H1 (cell line): ENCODE measurements at regions not wholly inside any gene's neighbourhood (a gene's known extent, or its start where the extent isn't known, plus 50 kb on each side); places are given as distances from the start of the nearest gene placed in this dataset.
A peak's percentile ranks its signal among the peaks of the same experiment; 100 is the strongest.

Experiments used
- CTCF ChIA-PET: fragments of 300-600 bp; sonication (Branson Sonifier 250); formaldehyde crosslinking; loops from one replicate; lab custom pipeline; 2021; ENCODE audit not compliant: partially characterized antibody; lab: Charles Lee
- POLR2A ChIA-PET: fragments of 300-600 bp; sonication (Branson Sonifier 250); formaldehyde crosslinking; loops from one replicate; lab custom pipeline; 2021; ENCODE audit warnings: inconsistent platforms; ENCODE audit not compliant: partially characterized antibody; lab: Charles Lee
- DNase-seq, 2 experiments: peaks; one replicate each; pipeline versions ENCODE4 v3.0.0 to v3.0.0-alpha.2; 2010 to 2022; ENCODE audit warnings: low spot score in 2 of 2, low read depth in 1 of 2, mixed read lengths in 1 of 2
- FAIRE-seq: peaks from 2 replicates; lab custom pipeline; 2011; peaks lifted over from hg19 to GRCh38; lab: Jason Lieb, UNC
- H2AFZ ChIP-seq: 2 replicates; pipeline ENCODE4 v1.8.1; 2012; ENCODE audit warnings: low read length, inconsistent platforms
- H2AK5ac ChIP-seq: 2 replicates; pipeline ENCODE4 v1.6.1; 2013; ENCODE audit warnings: low read depth, low read length
- H2BK120ac ChIP-seq: replicated peaks from 2 replicates; pipeline ENCODE3; 2013; ENCODE audit warnings: low read depth, low read length, inconsistent platforms
- H2BK12ac ChIP-seq: 2 replicates; pipeline ENCODE4 v1.6.1; 2013; ENCODE audit warnings: low read depth, low read length
- H2BK15ac ChIP-seq: 2 replicates; pipeline ENCODE4 v1.6.1; 2013; ENCODE audit warnings: low read length
- H2BK20ac ChIP-seq: 2 replicates; pipeline ENCODE4 v1.6.1; 2013; ENCODE audit warnings: low read length
- H2BK5ac ChIP-seq: 2 replicates; pipeline ENCODE4 v1.6.1; 2013; ENCODE audit warnings: low read depth, low read length
- H3K14ac ChIP-seq: 2 replicates; pipeline ENCODE4 v1.6.1; 2013; ENCODE audit warnings: inconsistent platforms; ENCODE audit not compliant: insufficient read length
- H3K18ac ChIP-seq: 2 replicates; pipeline ENCODE4 v1.6.1; 2013; ENCODE audit warnings: low read length; ENCODE audit errors: extremely low read depth
- H3K23ac ChIP-seq: 2 replicates; pipeline ENCODE4 v1.6.1; 2013; ENCODE audit warnings: inconsistent platforms; ENCODE audit not compliant: insufficient read length
- H3K23me2 ChIP-seq: 2 replicates; pipeline ENCODE4 v1.6.1; 2013; ENCODE audit warnings: low read depth, low read length
- H3K27ac ChIP-seq: 2 replicates; pipeline ENCODE4 v1.6.1; 2011; ENCODE audit warnings: low read depth, low read length, inconsistent platforms
- H3K27me3 ChIP-seq, 4 experiments: replicated peaks in 1 of 4; 1 replicate in 1 of 4; 2 replicates in 3 of 4; pipeline versions ENCODE4 v1.6.1 to v1.8.1; 2011 to 2013; ENCODE audit warnings: low read length in 3 of 4, mild to moderate bottlenecking in 3 of 4, inconsistent platforms in 2 of 4, mixed read lengths in 2 of 4, moderate library complexity in 1 of 4; ENCODE audit not compliant: control insufficient read depth in 3 of 4, insufficient read depth in 3 of 4; ENCODE audit errors: extremely low read depth in 1 of 4
- H3K36me3 ChIP-seq, 4 experiments: 2 replicates each; pipeline versions ENCODE4 v1.6.1 to v1.8.1; 2011 to 2013; ENCODE audit warnings: mild to moderate bottlenecking in 4 of 4, low read length in 3 of 4, moderate library complexity in 2 of 4, control low read depth in 1 of 4, inconsistent platforms in 1 of 4; ENCODE audit not compliant: insufficient read depth in 4 of 4, control insufficient read depth in 2 of 4
- H3K4ac ChIP-seq: replicated peaks from 2 replicates; pipeline ENCODE3; 2013; ENCODE audit warnings: low read length, low read depth, mixed read lengths, inconsistent platforms; ENCODE audit not compliant: insufficient read length
- H3K4me1 ChIP-seq, 4 experiments: replicated peaks in 1 of 4; 1 replicate in 1 of 4; 2 replicates in 3 of 4; pipeline versions ENCODE4 v1.6.1 to v1.8.1; 2011 to 2013; ENCODE audit warnings: low read length in 3 of 4, inconsistent platforms in 2 of 4, mixed read lengths in 1 of 4; ENCODE audit not compliant: insufficient read depth in 4 of 4, control insufficient read depth in 3 of 4
- H3K4me2 ChIP-seq, 2 experiments: 2 replicates each; pipeline versions ENCODE4 v1.6.1 to v1.8.1; 2011 to 2013; ENCODE audit warnings: low read depth in 2 of 2, low read length in 2 of 2, control low read depth in 1 of 2, inconsistent platforms in 1 of 2, mild to moderate bottlenecking in 1 of 2; ENCODE audit not compliant: insufficient read depth in 1 of 2
- H3K4me3 ChIP-seq, 4 experiments: fragments of 200-600, 300-600 bp in 1 of 4; sonication (generic), shearing (Covaris generic), sonication (Bioruptor Twin) in 1 of 4; 2 replicates each; pipeline versions ENCODE4 v1.5.1 to v1.8.1; 2011 to 2016; ENCODE audit warnings: low read length in 4 of 4, low read depth in 3 of 4, control low read depth in 2 of 4, inconsistent platforms in 2 of 4, mild to moderate bottlenecking in 2 of 4, mixed read lengths in 1 of 4, moderate library complexity in 1 of 4; ENCODE audit not compliant: insufficient read depth in 2 of 4; ENCODE audit errors: extremely low read depth in 1 of 4
- H3K56ac ChIP-seq: replicated peaks from 2 replicates; pipeline ENCODE3; 2013; ENCODE audit warnings: low read depth, mild to moderate bottlenecking, mixed read lengths, low read length, inconsistent platforms; ENCODE audit not compliant: insufficient read length
- H3K79me1 ChIP-seq: 2 replicates; pipeline ENCODE4 v1.6.1; 2013; ENCODE audit warnings: low read depth, low read length, control low read depth
- H3K79me2 ChIP-seq, 2 experiments: 2 replicates each; pipeline versions ENCODE4 v1.6.1 to v1.8.1; 2012 to 2013; ENCODE audit warnings: low read length in 2 of 2, mild to moderate bottlenecking in 2 of 2, inconsistent platforms in 1 of 2; ENCODE audit not compliant: insufficient read depth in 2 of 2, control insufficient read depth in 1 of 2
- H3K9ac ChIP-seq, 4 experiments: replicated peaks in 1 of 4; 1 replicate in 1 of 4; 2 replicates in 3 of 4; pipeline versions ENCODE4 v1.6.1 to v1.8.1; 2011 to 2013; ENCODE audit warnings: low read depth in 3 of 4, low read length in 3 of 4, control low read depth in 2 of 4, mild to moderate bottlenecking in 2 of 4, moderate library complexity in 2 of 4, inconsistent platforms in 1 of 4; ENCODE audit errors: extremely low read depth in 1 of 4
- H3K9me3 ChIP-seq, 2 experiments: 2 replicates each; pipeline versions ENCODE4 v1.6.1 to v1.8.1; 2012 to 2013; ENCODE audit warnings: mild to moderate bottlenecking in 2 of 2, moderate library complexity in 2 of 2, control low read depth in 1 of 2, inconsistent platforms in 1 of 2, low read depth in 1 of 2, low read length in 1 of 2, mixed read lengths in 1 of 2; ENCODE audit not compliant: insufficient read depth in 2 of 2
- H4K20me1 ChIP-seq, 2 experiments: replicated peaks in 1 of 2; 2 replicates each; pipeline versions ENCODE3 to v1.8.1; 2011 to 2013; ENCODE audit warnings: inconsistent platforms in 2 of 2, low read length in 2 of 2, mild to moderate bottlenecking in 1 of 2; ENCODE audit not compliant: insufficient read depth in 2 of 2, control insufficient read depth in 1 of 2
- H4K5ac ChIP-seq: 2 replicates; pipeline ENCODE4 v1.6.1; 2013; ENCODE audit warnings: low read length, low read depth, mixed read lengths, inconsistent platforms; ENCODE audit not compliant: insufficient read length
- H4K8ac ChIP-seq: 2 replicates; pipeline ENCODE4 v1.8.0; 2013; ENCODE audit warnings: mild to moderate bottlenecking, moderate library complexity, low read length, inconsistent platforms; ENCODE audit not compliant: insufficient read depth; ENCODE audit errors: extremely low read depth
- H4K91ac ChIP-seq: replicated peaks from 2 replicates; pipeline ENCODE3; 2013; ENCODE audit warnings: low read length, mixed read lengths, inconsistent platforms; ENCODE audit not compliant: insufficient read length
- CHD1 ChIP-seq: IDR thresholded peaks from 2 replicates; pipeline ENCODE4 v1.6.1; 2012; ENCODE audit warnings: low read depth, low read length, improper control_type of control experiment
- CTBP2 ChIP-seq: IDR thresholded peaks from 2 replicates; pipeline ENCODE4 v1.7.0; 2011; ENCODE audit warnings: borderline replicate concordance, mild to moderate bottlenecking, moderate library complexity, mixed read lengths, low read length; ENCODE audit not compliant: insufficient read depth, insufficient read length
- CTCF ChIP-seq, 3 experiments: IDR thresholded peaks; 1 replicate in 2 of 3; 2 replicates in 1 of 3; pipeline versions ENCODE4 v1.5.1 to v1.6.1; 2011; ENCODE audit warnings: low read length in 3 of 3, mild to moderate bottlenecking in 3 of 3, inconsistent platforms in 2 of 3, low read depth in 1 of 3, moderate library complexity in 1 of 3; ENCODE audit not compliant: insufficient read depth in 1 of 3; ENCODE audit errors: control extremely low read depth in 1 of 3
- FOSL1 ChIP-seq: IDR thresholded peaks from 2 replicates; pipeline ENCODE4 v1.6.1; 2011; ENCODE audit warnings: mild to moderate bottlenecking, low read depth, low read length, moderate library complexity; ENCODE audit not compliant: insufficient read depth
- GTF2F1 ChIP-seq: IDR thresholded peaks from 2 replicates; pipeline ENCODE4 v1.6.1; 2012; ENCODE audit warnings: low read depth, low read length, improper control_type of control experiment, borderline replicate concordance
- HDAC2 ChIP-seq, 2 experiments: fragments of 300-600 bp in 1 of 2; sonication (generic) in 1 of 2; IDR thresholded peaks; 2 replicates each; pipeline ENCODE4 v1.6.1; 2011 to 2012; ENCODE audit warnings: low read depth in 2 of 2, low read length in 2 of 2, mild to moderate bottlenecking in 2 of 2, moderate library complexity in 2 of 2, borderline replicate concordance in 1 of 2, inconsistent platforms in 1 of 2
- PHF8 ChIP-seq: fragments of 200-600 bp; sonication (generic); conservative IDR thresholded peaks from 2 replicates; pipeline ENCODE4 v1.7.1; 2012; ENCODE audit warnings: low read depth, mild to moderate bottlenecking, inconsistent platforms, low read length, moderate library complexity
- RBBP5 ChIP-seq: IDR thresholded peaks from 2 replicates; pipeline ENCODE4 v1.7.1; 2012; ENCODE audit warnings: low read depth, mild to moderate bottlenecking, inconsistent platforms, low read length, moderate library complexity, borderline replicate concordance
- SIN3A ChIP-seq, 2 experiments: IDR thresholded peaks in 1 of 2; conservative IDR thresholded peaks in 1 of 2; 2 replicates each; pipeline ENCODE4 v1.6.1; 2011 to 2012; ENCODE audit warnings: low read length in 2 of 2, improper control_type of control experiment in 1 of 2, low read depth in 1 of 2, mild to moderate bottlenecking in 1 of 2
- ZNF274 ChIP-seq: IDR thresholded peaks from 2 replicates; pipeline ENCODE4 v1.7.0; 2012; ENCODE audit warnings: low read length, borderline replicate concordance; ENCODE audit errors: extremely low read depth
- WGBS, 2 experiments: shearing (Covaris generic) in 1 of 2; methylation state at CpG; one replicate each; pipeline versions ENCODE4 v1.1.6 to v1.1.7; 2013 to 2015; ENCODE audit warnings: low lambda C conversion rate in 2 of 2, mixed read lengths in 2 of 2, inconsistent platforms in 1 of 2, low coverage in 1 of 2, missing lambda C conversion rate in 1 of 2; ENCODE audit not compliant: insufficient replicate concordance in 2 of 2, insufficient coverage in 1 of 2, insufficient read length in 1 of 2; ENCODE audit errors: extremely low coverage in 1 of 2, missing lambda C conversion rate in 1 of 2; 5-methylcytosine and 5-hydroxymethylcytosine counted together

- DNase-seq (no peak), FAIRE-seq (no peak)
- no peak overlapping the region for H3K18ac ChIP-seq
- H3K9ac ChIP-seq, result no peak overlapping the region
- H2BK5ac ChIP-seq, result no peak overlapping the region
- H2BK15ac ChIP-seq, result 0 out of 2 replicates have a peak overlapping the region, but pooled peaks have one; percentile 49
- H3K4ac ChIP-seq, result no peak overlapping the region
- 73% methylated on average over 3 of the region's 3 CpGs; no CpG with 5 or more reads in 1 of the 2 experiments for WGBS, 2 experiments
- POLR2A ChIA-PET, result no interaction called here
- CTCF ChIA-PET, result no interaction called here
- H2BK120ac ChIP-seq, result no peak overlapping the region
- no peak overlapping the region for H3K23ac ChIP-seq
- no peak overlapping the region for H2AK5ac ChIP-seq
- no peaks in the 10 kb centered on the region for H4K20me1 ChIP-seq
- no peak overlapping the region for H4K5ac ChIP-seq
- no peak overlapping the region for H4K91ac ChIP-seq
- no peak for TF ChIP-seq CHD1
- TF ChIP-seq HDAC2 (IDR thresholded peaks at IDR 0.05; ENCODE audit: borderline replicate concordance in 1 of 2, low read depth in 2 of 2, low read length in 2 of 2), result no peak
- no peak for TF ChIP-seq CTCF (IDR thresholded peaks at IDR 0.05; ENCODE audit: control extremely low read depth in 1 of 3, insufficient read depth in 1 of 3, low read depth in 1 of 3, low read length in 3 of 3)
- no peak for TF ChIP-seq RBBP5
- TF ChIP-seq SIN3A (conservative IDR thresholded peaks at IDR 0.05 in 1 of 2, IDR thresholded peaks at IDR 0.05 in 1 of 2; ENCODE audit: low read depth in 1 of 2, low read length in 2 of 2), result no peak
- no peak for TF ChIP-seq CTBP2
- no peak for TF ChIP-seq GTF2F1
- TF ChIP-seq ZNF274, result no peak
- TF ChIP-seq PHF8, result no peak
- no peak for TF ChIP-seq FOSL1
- H3K9me3 ChIP-seq, result no peaks in the 10 kb centered on the region
- no peak overlapping the region for H3K4me3 ChIP-seq
- no peak overlapping the region for H3K27ac ChIP-seq
- no peak overlapping the region for H2BK20ac ChIP-seq
- no peaks in the 10 kb centered on the region for H3K79me1 ChIP-seq
- no peaks in the 10 kb centered on the region for H3K36me3 ChIP-seq
- H2AFZ ChIP-seq, result no peak overlapping the region
- no peak overlapping the region for H3K14ac ChIP-seq
- H2BK12ac ChIP-seq, result no peak overlapping the region
- no peak overlapping the region for H3K56ac ChIP-seq
- H3K23me2 ChIP-seq, result no peaks in the 10 kb centered on the region
- peaks cover 0 to 16% (median 4%) of the 10 kb centered on the region in 4 experiments; a peak in 4 of 7 replicates for H3K4me1 ChIP-seq
- H3K4me2 ChIP-seq, result no peak overlapping the region
- H4K8ac ChIP-seq, result no peak overlapping the region
- H3K27me3 ChIP-seq, result no peaks in the 10 kb centered on the region; a peak in 2 of 7 replicates
- H3K79me2 ChIP-seq, result no peaks in the 10 kb centered on the region
Observed at GRCh38 chr16:54346041-54346440, 59.5 kb upstream of the IRX3 start.
